ENCODE measurements at regions not wholly inside any gene's neighbourhood (a gene's known extent, or its start where the extent isn't known, plus 50 kb on each side); places are given as distances from the start of the nearest gene placed in this dataset.

DNA sequence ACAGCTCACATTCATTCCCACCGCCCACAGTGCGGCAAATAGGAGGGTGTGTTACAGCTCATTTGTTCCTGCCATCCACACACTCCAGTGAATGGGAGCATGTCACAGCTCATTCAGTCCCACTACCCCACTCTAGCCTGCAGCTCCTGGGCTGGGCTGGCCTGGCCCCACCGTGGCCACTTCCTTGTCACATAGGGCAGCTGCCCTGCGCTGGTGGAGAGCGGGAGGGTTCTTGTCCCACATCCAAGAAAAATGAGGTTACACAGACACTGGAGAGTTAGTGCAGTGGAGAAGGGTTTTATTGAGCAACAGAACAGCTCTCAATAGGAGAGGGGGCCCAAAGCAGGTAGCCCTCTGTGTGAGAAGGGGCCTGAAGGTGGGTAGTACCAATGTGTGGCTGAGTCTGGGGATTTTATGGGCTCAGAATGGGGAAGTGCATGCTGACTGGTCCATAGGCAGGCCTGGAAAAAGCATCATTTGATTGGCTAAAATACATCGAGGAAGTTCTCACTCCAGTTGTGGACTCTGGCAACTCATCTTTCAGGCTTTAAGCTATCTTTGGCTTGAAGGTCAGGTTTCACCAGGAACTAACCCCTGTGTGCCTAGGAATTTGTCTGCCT lies 249.7 kb downstream of the ETAA1 start:
- no peak for DNase-seq (ENCODE audit: low spot score in 2 of 2)
- Histone ChIP-seq H3K9me3 (peaks cover 0 to 7% (median 0%) of the 10 kb centered on the region in 4 donors), H3K27me3 (no peaks in the 10 kb centered on the region), H3K4me1 (peaks cover 0 to 23% (median 3%) of the 10 kb centered on the region in 4 donors), H3K27ac (no peak overlapping the region), H3K4me3 (no peak overlapping the region), H3K36me3 (no peaks in the 10 kb centered on the region)
- 87 to 92% methylated on average over 6 of the region's 6 CpGs for WGBS, 2 donors
- TF ChIP-seq POLR2A (IDR thresholded peaks at IDR 0.05) (no peak), EP300 (IDR thresholded peaks at IDR 0.05) (no peak)
- TF ChIP-seq, protein P1, sequence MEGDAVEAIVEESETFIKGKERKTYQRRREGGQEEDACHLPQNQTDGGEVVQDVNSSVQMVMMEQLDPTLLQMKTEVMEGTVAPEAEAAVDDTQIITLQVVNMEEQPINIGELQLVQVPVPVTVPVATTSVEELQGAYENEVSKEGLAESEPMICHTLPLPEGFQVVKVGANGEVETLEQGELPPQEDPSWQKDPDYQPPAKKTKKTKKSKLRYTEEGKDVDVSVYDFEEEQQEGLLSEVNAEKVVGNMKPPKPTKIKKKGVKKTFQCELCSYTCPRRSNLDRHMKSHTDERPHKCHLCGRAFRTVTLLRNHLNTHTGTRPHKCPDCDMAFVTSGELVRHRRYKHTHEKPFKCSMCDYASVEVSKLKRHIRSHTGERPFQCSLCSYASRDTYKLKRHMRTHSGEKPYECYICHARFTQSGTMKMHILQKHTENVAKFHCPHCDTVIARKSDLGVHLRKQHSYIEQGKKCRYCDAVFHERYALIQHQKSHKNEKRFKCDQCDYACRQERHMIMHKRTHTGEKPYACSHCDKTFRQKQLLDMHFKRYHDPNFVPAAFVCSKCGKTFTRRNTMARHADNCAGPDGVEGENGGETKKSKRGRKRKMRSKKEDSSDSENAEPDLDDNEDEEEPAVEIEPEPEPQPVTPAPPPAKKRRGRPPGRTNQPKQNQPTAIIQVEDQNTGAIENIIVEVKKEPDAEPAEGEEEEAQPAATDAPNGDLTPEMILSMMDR (IDR thresholded peaks at IDR 0.05), result no peak

DNA sequence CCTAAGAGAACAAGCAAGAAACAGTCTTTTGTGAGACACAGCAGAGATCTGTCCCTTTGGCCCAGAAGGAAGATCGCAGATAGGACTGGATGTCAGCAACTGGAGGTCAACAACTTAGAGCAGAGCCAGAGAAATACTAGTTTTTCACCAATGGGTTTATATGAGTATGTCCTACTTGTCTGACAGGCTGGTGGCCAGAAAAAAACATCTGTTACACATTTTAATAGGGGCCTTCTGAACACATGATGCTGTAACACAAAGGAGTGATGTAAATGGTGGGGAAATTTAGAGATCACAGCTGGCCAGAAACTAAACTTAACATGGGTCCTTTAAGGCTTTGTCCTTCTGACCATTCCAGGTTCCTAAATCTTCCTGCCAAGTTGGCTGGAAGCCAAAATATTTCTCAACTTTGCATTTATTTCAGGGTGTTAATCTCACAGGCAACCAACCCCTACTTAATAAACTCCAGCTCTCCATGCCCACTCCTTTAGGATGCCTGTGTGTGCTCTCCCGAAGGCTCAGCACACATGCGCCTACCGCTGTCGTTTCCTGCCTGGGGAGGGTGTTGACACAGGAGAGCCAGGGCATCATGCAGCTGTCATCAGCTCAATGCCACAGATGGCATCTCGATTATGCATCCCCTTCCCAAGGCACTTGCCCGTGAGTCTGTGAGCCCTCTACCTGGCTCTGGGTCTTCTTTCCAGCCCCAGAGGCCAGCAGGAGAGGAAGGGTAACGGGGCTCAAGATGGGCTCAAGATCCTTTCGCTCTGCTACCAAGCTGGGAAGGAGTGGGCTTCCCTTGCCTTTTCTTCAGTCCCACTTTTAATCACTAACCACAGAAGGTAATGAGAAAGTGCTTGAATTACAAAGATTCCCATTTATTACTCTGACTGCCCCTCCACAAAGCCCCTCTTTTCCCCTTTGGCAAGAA lies 252.5 kb downstream of the ETAA1 start:
- H3K4me1 ChIP-seq, result peaks cover 0 to 22% (median 3%) of the 10 kb centered on the region in 4 donors
- TF ChIP-seq POLR2A (IDR thresholded peaks at IDR 0.05) (no peak), EP300 (IDR thresholded peaks at IDR 0.05) (peak in 1 of 2 donors; percentile 77)
- TF ChIP-seq, protein P1 (IDR thresholded peaks at IDR 0.05), result no peak
- peak in 1 of 2 donors; percentile 77 for DNase-seq (ENCODE audit: low spot score in 2 of 2)
- no peak overlapping the region for H3K4me3 ChIP-seq
- H3K27ac ChIP-seq, result peak overlapping the region in 2 of 4 donors; percentile 5 to 43
- no peaks in the 10 kb centered on the region for H3K36me3 ChIP-seq
- WGBS, 2 donors, result 55 to 57% methylated on average over 9 of the region's 9 CpGs
- no peaks in the 10 kb centered on the region for H3K27me3 ChIP-seq
- peaks cover 0 to 7% (median 0%) of the 10 kb centered on the region in 4 donors for H3K9me3 ChIP-seq

DNA sequence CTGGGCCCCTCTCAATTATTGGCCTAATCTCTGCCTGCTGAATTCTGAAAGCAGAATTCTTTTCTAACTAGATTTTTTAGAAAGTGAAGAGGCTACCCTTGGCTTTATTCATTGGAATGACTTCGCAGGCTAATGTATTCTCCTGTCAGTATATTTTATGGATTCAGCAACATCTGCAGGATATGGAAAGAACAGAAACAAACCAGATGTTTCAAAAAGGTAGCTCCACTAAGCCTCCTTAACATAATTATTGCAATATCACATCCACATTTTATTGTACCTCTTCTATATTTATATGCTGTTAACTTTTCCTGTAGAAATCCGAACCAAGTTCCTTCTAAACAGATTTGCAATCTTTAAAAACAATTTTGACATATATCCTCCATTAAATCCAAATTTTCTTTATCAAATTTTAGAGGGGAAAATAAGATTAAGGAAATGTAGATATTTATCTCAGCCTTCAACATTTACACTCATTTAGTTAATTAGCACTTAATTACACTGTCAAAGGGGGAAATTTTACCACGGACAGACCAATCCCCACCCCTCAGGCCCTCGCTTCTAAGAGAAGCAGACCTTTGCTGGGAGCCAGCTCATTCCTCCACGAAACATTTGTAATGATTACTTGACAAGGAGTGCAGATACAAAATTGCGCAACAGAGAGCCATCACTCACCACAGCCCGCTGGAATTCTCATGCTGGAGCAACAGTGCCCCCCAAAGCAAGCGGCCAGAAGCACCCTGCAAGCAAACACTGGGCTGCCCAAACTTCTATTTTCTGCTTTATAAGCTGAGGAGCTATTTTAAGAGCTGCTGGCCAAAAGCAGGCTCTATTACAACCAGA lies 253.4 kb downstream of the ETAA1 start:
- DNase-seq (ENCODE audit: low spot score in 2 of 2), result peak; percentile 53 to 76
- 21 to 25% methylated on average over 8 of the region's 8 CpGs for WGBS, 2 donors
- TF ChIP-seq EP300 (IDR thresholded peaks at IDR 0.05) (peak in 1 of 2 donors; percentile 76), POLR2A (IDR thresholded peaks at IDR 0.05) (no peak)
- TF ChIP-seq, protein P1 (IDR thresholded peaks at IDR 0.05), result peak; percentile 33 to 59 (median 43)
- Histone ChIP-seq H3K27ac (peak overlapping the region in 2 of 4 donors; percentile 5 to 43), H3K4me3 (no peak overlapping the region), H3K36me3 (no peaks in the 10 kb centered on the region), H3K4me1 (peaks cover 0 to 22% (median 3%) of the 10 kb centered on the region in 4 donors), H3K27me3 (no peaks in the 10 kb centered on the region), H3K9me3 (peaks cover 0 to 7% (median 0%) of the 10 kb centered on the region in 4 donors)

DNA sequence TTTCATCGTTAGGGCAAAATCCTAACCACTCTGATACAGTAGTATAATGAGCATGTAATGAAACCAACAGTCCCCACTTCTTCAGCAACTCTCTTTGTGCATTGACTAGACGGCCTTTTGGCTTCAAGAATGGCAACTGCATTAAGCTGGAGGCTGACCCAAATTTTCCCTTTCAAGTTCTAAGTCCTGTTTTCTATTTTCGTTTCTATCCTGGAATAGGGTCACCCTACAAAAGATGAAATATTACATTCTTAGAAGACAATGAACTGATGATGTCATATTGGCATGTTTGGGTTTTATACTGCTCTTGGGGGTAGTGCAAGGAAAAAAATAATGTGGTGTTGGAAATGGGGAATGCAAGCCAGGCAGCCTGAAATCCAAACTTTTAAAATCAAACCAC lies 254.4 kb downstream of the ETAA1 start:
- peaks cover 0 to 22% (median 3%) of the 10 kb centered on the region in 4 donors for H3K4me1 ChIP-seq
- peaks cover 0 to 7% (median 0%) of the 10 kb centered on the region in 4 donors for H3K9me3 ChIP-seq
- H3K27ac ChIP-seq, result no peak overlapping the region
- TF ChIP-seq EP300 (IDR thresholded peaks at IDR 0.05), result no peak
- TF ChIP-seq, protein P1 (IDR thresholded peaks at IDR 0.05), result no peak
- no peak for TF ChIP-seq POLR2A (IDR thresholded peaks at IDR 0.05)
- H3K27me3 ChIP-seq, result no peaks in the 10 kb centered on the region
- no peak for DNase-seq (ENCODE audit: low spot score in 2 of 2)
- WGBS, 2 donors, result 30 to 31% methylated on average over 3 of the region's 3 CpGs
- H3K36me3 ChIP-seq, result no peaks in the 10 kb centered on the region
- H3K4me3 ChIP-seq, result no peak overlapping the region

Measured in tibial nerve (tissue), 4 donors.